ENCODE measurements at regions not wholly inside any gene's neighbourhood (a gene's known extent, or its start where the extent isn't known, plus 50 kb on each side); places are given as distances from the start of the nearest gene placed in this dataset.

GRCh38 chr14:87152693-87153092 lies 840.3 kb downstream of the GALC start:
- no peak for FAIRE-seq

GRCh38 chr14:87149583-87150354 lies 843.2 kb downstream of the GALC start:
- no peak for FAIRE-seq

GRCh38 chr14:87148655-87149054 lies 844.3 kb downstream of the GALC start:
- no peak for FAIRE-seq

GRCh38 chr14:87142551-87143211 lies 850.3 kb downstream of the GALC start:
- FAIRE-seq = no peak

GRCh38 chr14:87141801-87142200 lies 851.2 kb downstream of the GALC start:
- no peak for FAIRE-seq

- no peak for FAIRE-seq
Observed at GRCh38 chr14:87139299-87139698, 853.7 kb downstream of the GALC start.

GRCh38 chr14:87133073-87133801 lies 859.7 kb downstream of the GALC start:
- no peak for FAIRE-seq

GRCh38 chr14:87131879-87132278 lies 861.1 kb downstream of the GALC start:
- no peak for FAIRE-seq

- FAIRE-seq = no peak
Observed at GRCh38 chr14:87122166-87122565, 870.8 kb downstream of the GALC start.

- FAIRE-seq = no peak
Observed at GRCh38 chr14:87121716-87122115, 871.3 kb downstream of the GALC start.

- FAIRE-seq = no peak
Observed at GRCh38 chr14:87115234-87115633, 877.7 kb downstream of the GALC start.

GRCh38 chr14:87113286-87113685 lies 879.7 kb downstream of the GALC start:
- no peak for FAIRE-seq

- FAIRE-seq = no peak
Observed at GRCh38 chr14:87111741-87112140, 881.2 kb downstream of the GALC start.

GRCh38 chr14:87111126-87111525 lies 881.9 kb downstream of the GALC start:
- no peak for FAIRE-seq

GRCh38 chr14:87109271-87109670 lies 883.7 kb downstream of the GALC start:
- no peak for FAIRE-seq

- FAIRE-seq = no peak
Observed at GRCh38 chr14:87108726-87109125, 884.3 kb downstream of the GALC start.

- no peak for FAIRE-seq
Observed at GRCh38 chr14:87102811-87103378, 890.1 kb downstream of the GALC start.

- FAIRE-seq = no peak
Observed at GRCh38 chr14:87097015-87097414, 896.0 kb downstream of the GALC start.

- no peak for FAIRE-seq
Observed at GRCh38 chr14:87094913-87095312, 898.1 kb downstream of the GALC start.

GRCh38 chr14:87088588-87088987 lies 904.4 kb downstream of the GALC start:
- no peak for FAIRE-seq

GRCh38 chr14:87087881-87088280 lies 905.1 kb downstream of the GALC start:
- no peak for FAIRE-seq

GRCh38 chr14:87084908-87085307 lies 908.1 kb downstream of the GALC start:
- no peak for FAIRE-seq

- FAIRE-seq = no peak
Observed at GRCh38 chr14:87082917-87083316, 910.1 kb downstream of the GALC start.

GRCh38 chr14:87081004-87081403 lies 912.0 kb downstream of the GALC start:
- FAIRE-seq = no peak

Measured in TTC549 (cell line).